SU-DHL-6 (cell line): ENCODE measurements at regions not wholly inside any gene's neighbourhood (a gene's known extent, or its start where the extent isn't known, plus 50 kb on each side); places are given as distances from the start of the nearest gene placed in this dataset.

Source experiments
- EZH2phosphoT487 ChIP-seq: fragments of 200-600 bp; sonication (generic), shearing (Covaris generic); conservative IDR thresholded peaks from 2 replicates; pipeline ENCODE4 v1.6.1; 2018; ENCODE audit warnings: mild to moderate bottlenecking, antibody characterized with exemption, low read length, moderate library complexity, mixed read lengths
- TF ChIP-seq, protein P1 (sequence below): fragments of 200-600 bp; sonication (generic); IDR thresholded peaks from one replicate; pipeline ENCODE4 v1.5.1; 2017; ENCODE audit warnings: antibody characterized with exemption, mild to moderate bottlenecking, low read length, moderate library complexity; ENCODE audit not compliant: insufficient read depth, poor library complexity, severe bottlenecking

DNA sequence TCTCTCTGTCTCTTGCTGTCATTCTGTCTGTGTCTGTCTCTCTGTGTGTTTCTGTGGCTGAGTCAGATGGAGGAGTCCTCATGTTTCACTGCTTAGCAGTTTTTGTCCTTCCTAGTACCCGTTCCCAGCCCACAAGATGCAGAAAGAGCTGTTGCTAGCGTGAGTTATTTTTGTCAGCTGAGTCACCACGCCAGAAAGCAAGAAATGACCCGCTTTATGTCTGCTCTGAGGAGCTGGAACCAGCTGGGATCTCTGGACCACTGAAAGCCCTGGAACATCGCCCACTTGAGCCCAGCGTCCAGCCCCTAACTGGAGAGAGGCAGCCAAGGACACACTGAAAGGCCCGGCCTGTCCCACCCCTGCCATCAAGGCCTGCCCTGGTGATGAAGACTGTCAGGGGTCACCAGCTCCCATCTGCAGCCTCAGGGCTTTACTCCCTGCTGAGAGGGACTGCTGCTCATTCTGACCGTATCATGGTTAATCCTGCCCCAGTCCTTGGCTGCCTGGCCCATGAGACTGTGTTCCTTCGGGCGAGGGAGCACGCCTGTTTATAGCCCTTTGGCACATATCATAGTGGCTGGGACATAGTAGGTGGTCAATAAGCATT, 101.7 kb upstream of the TPM1 start:
- TF ChIP-seq, protein P1, sequence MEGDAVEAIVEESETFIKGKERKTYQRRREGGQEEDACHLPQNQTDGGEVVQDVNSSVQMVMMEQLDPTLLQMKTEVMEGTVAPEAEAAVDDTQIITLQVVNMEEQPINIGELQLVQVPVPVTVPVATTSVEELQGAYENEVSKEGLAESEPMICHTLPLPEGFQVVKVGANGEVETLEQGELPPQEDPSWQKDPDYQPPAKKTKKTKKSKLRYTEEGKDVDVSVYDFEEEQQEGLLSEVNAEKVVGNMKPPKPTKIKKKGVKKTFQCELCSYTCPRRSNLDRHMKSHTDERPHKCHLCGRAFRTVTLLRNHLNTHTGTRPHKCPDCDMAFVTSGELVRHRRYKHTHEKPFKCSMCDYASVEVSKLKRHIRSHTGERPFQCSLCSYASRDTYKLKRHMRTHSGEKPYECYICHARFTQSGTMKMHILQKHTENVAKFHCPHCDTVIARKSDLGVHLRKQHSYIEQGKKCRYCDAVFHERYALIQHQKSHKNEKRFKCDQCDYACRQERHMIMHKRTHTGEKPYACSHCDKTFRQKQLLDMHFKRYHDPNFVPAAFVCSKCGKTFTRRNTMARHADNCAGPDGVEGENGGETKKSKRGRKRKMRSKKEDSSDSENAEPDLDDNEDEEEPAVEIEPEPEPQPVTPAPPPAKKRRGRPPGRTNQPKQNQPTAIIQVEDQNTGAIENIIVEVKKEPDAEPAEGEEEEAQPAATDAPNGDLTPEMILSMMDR = no peak
- TF ChIP-seq EZH2phosphoT487 = no peak
